ENCODE measurements at regions not wholly inside any gene's neighbourhood (a gene's known extent, or its start where the extent isn't known, plus 50 kb on each side); places are given as distances from the start of the nearest gene placed in this dataset.

- TF ChIP-seq SUZ12 (IDR thresholded peaks at IDR 0.05; ENCODE audit: unreplicated experiment), result no peak
- TF ChIP-seq CBX5 (IDR thresholded peaks at IDR 0.05; ENCODE audit: low read depth), result no peak
- TF ChIP-seq ESRRA (IDR thresholded peaks at IDR 0.05; ENCODE audit: low read length), result no peak
- TF ChIP-seq CEBPZ (IDR thresholded peaks at IDR 0.05; ENCODE audit: low read depth, low read length), result no peak
Measured at GRCh38 chr3:34947834-34948233, 691.5 kb upstream of the ARPP21 start (continued).

- Histone ChIP-seq H3K4me2 (ENCODE audit: control insufficient read depth, insufficient read depth) (no peak overlapping the region), H3K4me3 (no peak overlapping the region), H3K4me1 (ENCODE audit: control insufficient read depth, insufficient read depth, low read length) (no peaks in the 10 kb centered on the region), H2AFZ (ENCODE audit: control insufficient read depth, low read depth, low read length) (no peak overlapping the region), H3K9ac (ENCODE audit: control insufficient read depth, insufficient read depth, low read length) (no peak overlapping the region), H3K79me2 (ENCODE audit: control insufficient read depth, insufficient read depth, low read length) (no peaks in the 10 kb centered on the region), H3K36me3 (ENCODE audit: control insufficient read depth in 2 of 2, insufficient read depth in 2 of 2, low read length in 1 of 2) (no peaks in the 10 kb centered on the region), H3K9me3 (replicated peaks; ENCODE audit: control insufficient read depth, insufficient read depth, low read length) (no peaks in the 10 kb centered on the region), H3K27me3 (replicated peaks in 1 of 2; ENCODE audit: control insufficient read depth in 2 of 2, insufficient read depth in 2 of 2, low read length in 1 of 2) (no peaks in the 10 kb centered on the region), H4K20me1 (ENCODE audit: control insufficient read depth, insufficient read depth) (no peaks in the 10 kb centered on the region), H3K27ac (ENCODE audit: control insufficient read depth, insufficient read depth) (no peak overlapping the region)
- BruUV-seq (replicated peaks), result no TSS peak
- no peak for DNase-seq (ENCODE audit: low read depth, low spot score)
- ChIA-PET RAD21 (ENCODE audit: unreplicated experiment) (no interaction called here), CTCF (no interaction called here), SMC1A (ENCODE audit: uncharacterized antibody, unreplicated experiment) (no interaction called here), POLR2A (no interaction called here)
- intact Hi-C loops (cut with micrococcal nuclease; ENCODE audit: unreplicated experiment) (no loop called here), in situ Hi-C loops (cut with MboI) (no loop called here)
- no peak for ATAC-seq
- WGBS (ENCODE audit: insufficient coverage, insufficient replicate concordance, low lambda C conversion rate, missing lambda C conversion rate), result 0% methylated on average over 1 of the region's 1 CpG
- FAIRE-seq, result no peak
- TF ChIP-seq MYC (IDR thresholded peaks at IDR 0.05; ENCODE audit: insufficient read depth, insufficient read length, insufficient replicate concordance, low read length, severe bottlenecking) (no peak), NFXL1 (IDR thresholded peaks at IDR 0.05; ENCODE audit: borderline replicate concordance) (no peak), YBX1 (IDR thresholded peaks at IDR 0.05) (no peak), SUZ12 (IDR thresholded peaks at IDR 0.05; ENCODE audit: unreplicated experiment) (no peak), RAD51 (IDR thresholded peaks at IDR 0.05) (no peak), MEF2B (IDR thresholded peaks at IDR 0.05; ENCODE audit: partially characterized antibody, poor library complexity, severe bottlenecking) (no peak), BCLAF1 (IDR thresholded peaks at IDR 0.05) (no peak), ELK1 (IDR thresholded peaks at IDR 0.05; ENCODE audit: low read depth, low read length) (no peak), EZH2 (IDR thresholded peaks at IDR 0.05; ENCODE audit: borderline replicate concordance, control insufficient read depth, low read depth, low read length) (no peak), RFX5 (IDR thresholded peaks at IDR 0.05; ENCODE audit: low read depth, low read length) (no peak), ZSCAN29 (IDR thresholded peaks at IDR 0.05) (no peak), EGR1 (IDR thresholded peaks at IDR 0.05; ENCODE audit: borderline replicate concordance in 1 of 2, low read depth in 2 of 2, low read length in 2 of 2) (no peak)
Measured at GRCh38 chr3:34948517-34948916, 690.8 kb upstream of the ARPP21 start.
